HT-29 (cell line): ENCODE measurements at regions not wholly inside any gene's neighbourhood (a gene's known extent, or its start where the extent isn't known, plus 50 kb on each side); places are given as distances from the start of the nearest gene placed in this dataset.

Experiments used
- DNase-seq: peaks from one replicate; pipeline ENCODE4 v3.0.0-alpha.2; 2015; ENCODE audit warnings: low spot score

DNA sequence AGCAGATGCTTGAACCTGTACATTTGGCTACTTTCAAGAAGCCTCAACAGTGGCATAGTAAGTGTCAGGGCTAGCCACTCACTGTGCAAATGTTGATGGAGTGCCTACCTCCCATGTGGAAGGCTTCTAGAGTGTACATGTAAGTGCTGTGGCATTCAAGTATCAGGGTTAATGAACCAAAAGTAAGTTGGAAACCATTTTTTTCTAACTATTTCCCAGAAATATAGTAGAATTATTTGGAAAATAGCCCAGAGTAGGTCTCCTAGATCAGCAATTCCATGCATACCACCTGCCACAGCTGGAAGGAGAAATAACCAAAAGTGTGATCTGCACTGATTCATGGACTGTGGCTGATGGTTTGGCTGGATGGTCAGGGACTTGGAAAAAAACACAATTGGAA, 53.3 kb downstream of the FOXD1 start:
- DNase-seq, result no peak

DNA sequence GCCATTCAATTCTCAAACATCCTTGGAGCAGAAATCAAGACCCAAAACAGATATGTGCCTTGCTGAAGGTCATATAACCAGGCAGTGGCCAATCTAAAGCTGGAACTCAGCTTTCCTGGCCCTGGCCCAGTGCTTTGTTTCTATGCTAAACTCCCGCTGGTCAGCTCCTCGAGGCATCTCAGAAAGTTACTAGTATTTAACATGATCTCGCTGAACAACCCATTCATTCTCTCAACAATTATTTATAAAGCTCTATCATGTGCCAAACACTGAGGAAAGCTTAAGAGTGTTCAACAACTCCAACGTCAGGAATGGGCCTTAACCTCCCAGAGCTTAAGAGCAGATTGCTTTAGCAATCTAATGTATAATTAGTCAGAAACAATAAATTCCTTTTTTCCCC, 54.0 kb downstream of the FOXD1 start:
- DNase-seq, result no peak

DNA sequence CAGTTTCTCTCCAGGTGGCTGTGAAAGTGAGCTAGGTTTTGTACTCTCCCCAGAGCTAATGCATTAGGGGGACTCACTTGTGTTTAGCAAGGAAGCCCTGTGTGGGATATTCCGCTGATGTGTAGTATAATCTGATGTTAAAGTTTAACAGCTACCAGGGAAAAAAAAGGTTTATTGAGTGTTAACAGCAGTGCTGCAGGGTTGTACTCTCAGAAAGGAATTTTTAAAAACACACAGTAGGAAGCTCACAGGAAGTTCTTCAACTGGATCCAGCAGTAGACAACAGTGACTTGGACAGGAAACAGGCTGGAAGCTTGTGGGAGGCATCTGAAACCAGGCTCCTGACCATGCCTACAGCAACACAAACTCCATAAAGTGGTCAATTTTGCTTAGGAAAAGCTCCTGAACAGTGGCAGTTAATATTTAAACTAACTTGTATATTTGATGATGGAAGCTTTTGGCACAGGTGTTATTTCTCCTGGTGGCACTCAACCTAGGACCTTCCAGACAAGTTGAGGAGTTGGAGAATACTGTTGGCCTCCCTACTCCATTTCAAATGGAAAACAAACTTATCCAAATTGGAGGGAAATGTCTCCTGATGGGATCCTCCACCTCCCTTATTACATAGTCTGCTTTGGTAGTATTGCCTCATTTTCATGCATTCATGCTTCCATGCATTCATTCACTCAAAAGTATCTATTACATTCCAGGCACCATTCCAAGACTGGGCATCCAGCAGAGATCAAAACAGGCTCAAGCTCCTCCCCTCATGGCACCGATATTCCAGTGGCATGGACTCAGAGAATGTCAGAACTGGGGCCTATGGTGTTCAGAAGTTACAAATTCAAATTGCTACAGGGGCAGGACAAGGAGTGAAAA, 54.7 kb downstream of the FOXD1 start:
- no peak for DNase-seq

DNA sequence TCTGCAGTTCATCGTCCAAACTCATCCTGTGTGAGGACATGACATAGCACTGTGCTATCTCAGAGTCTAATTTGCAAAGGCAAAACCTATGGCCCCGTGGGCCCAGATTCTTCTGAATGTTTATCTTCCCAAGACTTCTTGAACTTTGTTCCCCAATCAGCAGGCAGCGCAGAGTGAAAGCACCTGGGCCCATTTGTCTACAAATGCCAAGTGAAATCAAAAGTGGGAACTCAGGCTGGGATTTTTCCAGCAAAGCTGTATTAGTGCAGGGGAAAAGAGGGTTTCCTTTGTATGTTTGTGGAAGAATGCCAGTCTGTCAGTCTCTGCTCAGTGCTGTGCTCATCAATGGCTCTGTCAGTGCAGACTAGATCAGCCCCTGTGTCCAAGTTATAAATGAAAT, 55.8 kb downstream of the FOXD1 start:
- no peak for DNase-seq

DNA sequence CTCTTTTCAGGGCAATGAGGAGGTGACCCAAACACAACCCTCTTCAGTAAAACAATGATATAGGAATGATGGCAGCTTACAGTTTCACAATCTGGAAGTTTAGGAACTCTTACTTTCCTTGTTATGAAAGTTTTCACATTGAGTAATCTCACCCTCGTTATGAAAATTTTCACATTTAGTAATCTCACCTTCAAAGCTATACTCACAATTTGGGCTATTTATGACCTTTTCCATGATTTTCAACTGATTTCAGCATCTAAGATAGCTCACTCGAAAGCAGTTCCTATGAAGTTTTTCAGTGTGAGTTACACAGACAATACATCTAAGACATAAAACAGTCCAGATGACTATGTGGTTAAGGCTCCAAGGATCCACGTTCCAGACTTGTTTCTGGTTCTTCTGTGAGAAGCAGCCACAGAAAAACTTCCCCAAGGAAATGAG, 57.1 kb downstream of the FOXD1 start:
- DNase-seq, result no peak

DNA sequence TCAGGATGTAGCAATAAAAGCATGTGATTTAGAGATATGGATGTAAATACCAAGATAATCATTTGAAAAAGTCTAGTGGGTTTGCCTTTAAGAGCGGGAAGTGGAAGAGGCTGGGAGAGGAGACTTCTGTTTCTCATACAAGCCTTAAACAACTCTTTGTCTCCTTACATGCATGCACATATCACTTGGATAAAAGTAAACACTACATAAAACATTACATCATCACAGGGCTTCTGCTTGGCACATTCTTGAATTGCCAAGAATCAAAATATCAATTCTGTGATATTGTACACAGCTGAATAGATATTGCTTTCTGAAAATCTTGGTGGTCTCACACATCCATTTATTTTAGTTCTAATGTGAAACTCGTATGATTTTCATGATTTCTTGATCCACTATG, 57.6 kb downstream of the FOXD1 start:
- DNase-seq, result no peak

DNA sequence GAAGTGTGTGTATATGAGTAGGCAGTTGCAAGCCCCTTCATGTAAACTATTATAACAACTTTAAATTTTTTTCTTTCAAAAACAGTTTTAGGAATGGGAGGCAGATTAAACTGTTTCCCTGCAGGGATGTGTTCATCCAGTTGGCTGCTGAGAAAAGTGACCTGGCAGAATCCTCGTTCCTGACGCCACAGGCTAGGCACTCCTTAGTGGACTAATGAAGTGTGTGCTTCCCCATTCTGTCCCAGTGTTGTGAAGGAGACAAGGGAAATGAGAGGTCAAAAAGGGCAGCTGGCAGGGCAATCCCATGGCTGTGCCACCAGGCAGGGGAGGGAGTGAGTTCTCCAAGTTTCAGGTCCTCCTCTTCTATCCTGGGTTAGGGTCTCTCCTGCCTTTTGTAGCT, 59.8 kb downstream of the FOXD1 start:
- DNase-seq, result no peak

DNA sequence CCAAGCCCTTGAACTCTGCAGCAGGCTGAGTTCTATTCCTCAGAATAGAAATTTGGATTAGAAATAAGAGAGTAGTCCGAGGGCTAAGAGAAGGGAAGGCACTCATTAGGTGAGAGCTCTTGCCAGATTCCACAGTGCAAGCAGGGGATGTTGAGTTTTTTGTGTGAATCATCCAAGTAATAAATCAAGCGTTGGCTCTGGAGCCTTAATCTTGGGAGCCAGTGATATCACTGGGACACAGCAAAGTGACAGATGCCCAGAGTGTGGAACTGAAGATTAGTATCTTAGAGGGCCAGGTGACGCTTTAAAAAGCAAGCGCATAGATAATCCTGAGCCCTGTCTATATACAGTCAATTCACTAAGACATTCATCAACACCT, 60.3 kb downstream of the FOXD1 start:
- DNase-seq, result no peak

DNA sequence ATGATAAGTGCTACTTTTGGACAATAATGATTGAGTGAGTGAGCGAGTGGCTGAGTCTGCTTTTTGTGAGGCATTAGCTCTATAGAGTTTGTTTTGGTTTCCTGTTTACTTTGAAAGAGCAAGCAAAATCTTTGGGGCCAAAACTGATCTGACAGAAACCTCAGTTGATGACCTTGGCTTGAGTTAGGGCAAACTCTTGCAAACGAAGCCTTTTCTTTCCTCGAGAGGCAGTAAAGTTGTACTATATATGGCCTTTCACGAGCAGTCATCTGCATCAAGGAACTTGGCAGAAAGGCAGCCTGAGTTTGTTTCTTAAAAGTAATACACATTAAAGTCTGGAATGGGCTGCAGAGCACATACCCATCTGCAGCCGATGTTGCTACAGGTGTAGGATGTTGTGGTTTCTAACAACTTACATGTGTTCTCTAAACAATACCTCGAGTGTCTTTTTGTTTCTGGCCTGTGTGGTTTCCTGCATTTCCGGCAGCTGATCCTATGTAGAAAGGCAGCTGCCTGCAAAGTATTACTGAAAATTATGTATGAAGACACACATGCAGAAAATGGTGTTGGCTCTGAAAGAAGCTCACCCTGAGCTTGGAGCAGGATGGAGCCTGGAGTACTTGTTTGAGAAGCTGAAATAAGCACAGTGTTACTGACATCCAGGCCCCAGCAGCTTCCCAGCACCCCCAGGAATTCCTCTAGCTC, 60.8 kb downstream of the FOXD1 start:
- no peak for DNase-seq

DNA sequence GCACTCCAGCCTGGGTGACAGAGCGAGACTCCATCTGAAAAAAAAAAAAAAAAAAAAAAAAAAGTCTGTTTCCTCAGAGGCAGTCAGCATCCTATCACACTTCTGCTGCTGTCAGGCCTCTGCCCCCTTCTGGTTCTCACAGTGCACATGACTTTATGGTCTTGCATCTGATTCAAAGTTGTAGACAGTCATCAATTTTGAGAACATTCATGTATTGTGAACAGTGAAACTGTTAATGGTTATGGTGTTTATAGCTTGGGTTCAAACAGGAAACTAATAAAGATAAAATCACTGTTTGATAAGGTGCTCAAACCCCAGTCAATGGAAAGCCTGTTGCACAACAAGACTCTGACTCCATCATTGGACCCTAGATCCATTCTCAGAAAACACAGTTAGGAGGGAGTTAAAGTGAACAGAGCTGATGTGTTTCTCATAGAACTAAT, 61.4 kb downstream of the FOXD1 start:
- no peak for DNase-seq

DNA sequence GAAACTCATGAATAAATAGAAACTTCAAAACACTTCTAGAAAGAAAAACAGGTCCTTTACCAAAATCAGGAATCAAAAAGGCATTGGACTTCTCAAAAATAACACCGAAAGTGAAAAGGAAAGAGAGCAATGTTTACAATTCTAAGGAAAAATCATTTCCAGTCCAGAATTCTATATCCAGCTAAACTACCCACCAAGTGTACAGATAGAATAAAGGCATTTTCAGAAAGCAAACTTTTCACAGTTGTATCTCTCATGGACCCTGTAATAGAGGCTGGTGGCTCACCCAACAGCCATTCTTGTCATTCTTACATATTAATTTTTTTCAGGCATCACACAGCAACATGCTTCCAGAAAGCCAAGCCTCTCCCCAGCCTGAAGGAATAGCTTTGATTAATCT, 63.7 kb downstream of the FOXD1 start:
- no peak for DNase-seq

DNA sequence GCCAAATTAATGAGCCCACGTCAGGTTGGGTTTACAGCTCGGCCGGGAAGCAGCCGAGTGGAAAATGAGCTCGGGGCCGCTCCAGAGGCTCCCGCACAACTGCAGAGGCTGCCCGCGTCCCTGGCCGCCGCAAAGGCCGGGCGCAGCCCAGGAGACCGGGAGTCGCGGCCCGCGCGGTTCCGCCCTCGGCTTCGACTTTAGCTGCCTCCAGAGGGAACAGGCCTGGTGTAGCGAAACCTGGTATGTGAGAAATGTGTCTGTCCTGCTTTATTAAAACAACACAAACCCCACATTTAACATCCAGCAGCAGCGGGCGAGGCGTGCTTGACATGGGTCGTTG, 66.2 kb downstream of the FOXD1 start:
- DNase-seq, result no peak

DNA sequence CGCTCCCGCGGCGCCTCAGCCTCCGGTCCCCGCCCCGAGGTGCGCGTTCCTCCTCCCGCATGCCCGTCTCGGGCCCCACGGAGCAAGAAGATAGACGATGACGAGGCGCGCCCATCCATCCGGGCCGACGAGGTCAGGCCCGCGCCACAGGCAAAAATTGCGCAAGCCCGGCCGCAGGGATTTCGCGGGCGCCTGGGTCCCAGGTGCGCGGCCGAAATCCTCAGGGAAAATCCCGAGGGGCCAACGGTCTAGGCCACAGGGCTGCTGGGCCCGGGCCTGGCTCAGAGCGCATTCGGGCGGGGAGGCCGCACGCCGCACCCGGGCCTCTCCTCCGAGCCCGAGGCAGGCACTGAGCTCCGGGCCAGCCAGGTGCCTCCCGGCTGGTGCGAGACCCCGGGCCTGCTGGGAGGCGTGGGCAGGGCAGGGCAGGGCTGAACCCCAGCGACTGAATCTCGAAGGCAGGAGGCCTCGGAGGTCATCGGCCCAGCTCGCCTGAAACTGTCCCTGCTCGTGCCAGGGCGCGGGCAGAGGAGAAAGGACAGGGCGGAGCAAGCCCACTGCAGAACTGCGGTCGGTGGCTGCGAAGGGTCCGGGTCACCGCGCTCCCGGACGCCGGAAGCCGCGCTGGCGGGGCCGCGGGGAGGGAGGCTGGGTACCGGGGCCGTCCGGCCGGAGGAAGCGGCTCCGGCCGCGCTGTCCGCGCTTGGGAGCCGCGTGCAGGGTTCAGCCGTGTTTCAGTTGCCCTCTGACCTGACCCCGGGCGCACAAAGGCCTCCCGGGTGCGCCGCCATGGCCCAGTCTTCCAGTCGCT, 66.8 kb downstream of the FOXD1 start:
- DNase-seq, result no peak

DNA sequence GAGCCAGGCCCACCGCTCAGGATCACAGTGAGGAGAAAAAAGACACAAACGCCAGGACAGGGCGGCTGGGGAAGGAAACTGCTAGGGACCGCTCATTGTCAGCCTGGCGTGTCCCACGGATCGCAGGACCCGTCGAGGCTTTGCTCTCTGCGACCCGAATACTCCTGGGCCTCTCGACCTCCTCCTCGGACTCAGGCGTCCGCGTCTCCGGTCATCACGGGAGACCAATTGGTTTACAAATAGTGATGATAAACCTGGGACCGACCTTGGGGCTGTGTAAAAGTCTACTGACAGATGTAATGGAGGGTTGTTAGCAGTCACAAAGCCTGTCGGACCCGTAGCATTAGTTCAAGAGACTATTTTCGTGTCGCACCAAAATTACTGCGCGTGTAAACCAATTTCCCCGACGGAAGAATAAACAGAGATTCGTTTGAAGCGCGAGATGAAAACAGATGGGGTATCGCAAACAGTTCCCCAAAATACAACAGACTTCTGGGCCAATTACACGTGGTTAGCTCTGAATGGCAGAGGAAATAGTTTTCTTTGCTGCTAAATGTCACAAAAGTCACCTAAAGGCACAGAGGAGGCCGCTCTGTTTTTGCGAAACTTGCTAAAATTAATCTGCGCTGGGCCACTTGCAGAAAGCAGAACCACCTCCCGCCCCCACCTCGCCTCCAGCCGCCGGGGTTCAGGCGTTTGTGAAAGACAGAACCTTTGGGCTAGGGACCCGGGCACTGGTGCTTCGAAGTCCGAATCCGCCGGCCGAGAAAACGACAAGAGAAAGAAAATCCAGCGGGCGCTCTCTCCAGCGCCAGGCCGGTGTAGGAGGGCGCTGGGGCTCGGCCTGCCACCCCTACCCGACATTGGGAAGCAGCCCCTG, 67.6 kb downstream of the FOXD1 start:
- DNase-seq, result no peak

DNA sequence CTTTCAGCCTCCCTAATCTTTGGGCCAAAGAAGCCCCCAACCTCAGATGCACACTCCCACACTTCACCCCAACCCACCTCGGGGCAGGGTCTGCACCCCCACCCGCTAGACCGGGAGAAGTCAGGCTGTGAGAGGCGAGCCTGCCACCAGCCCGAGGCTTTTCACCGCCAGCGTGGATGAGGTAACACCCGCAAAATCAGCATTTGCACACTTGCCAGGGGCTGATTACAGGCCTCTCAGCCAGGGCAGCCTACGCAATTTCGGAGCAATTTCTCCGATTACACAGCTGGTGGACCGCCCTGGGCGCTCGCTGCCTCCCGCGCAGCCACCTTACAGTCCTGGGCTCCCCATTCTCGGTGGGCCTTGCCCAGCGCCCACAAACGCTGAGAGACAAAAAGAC, 68.5 kb downstream of the FOXD1 start:
- no peak for DNase-seq

DNA sequence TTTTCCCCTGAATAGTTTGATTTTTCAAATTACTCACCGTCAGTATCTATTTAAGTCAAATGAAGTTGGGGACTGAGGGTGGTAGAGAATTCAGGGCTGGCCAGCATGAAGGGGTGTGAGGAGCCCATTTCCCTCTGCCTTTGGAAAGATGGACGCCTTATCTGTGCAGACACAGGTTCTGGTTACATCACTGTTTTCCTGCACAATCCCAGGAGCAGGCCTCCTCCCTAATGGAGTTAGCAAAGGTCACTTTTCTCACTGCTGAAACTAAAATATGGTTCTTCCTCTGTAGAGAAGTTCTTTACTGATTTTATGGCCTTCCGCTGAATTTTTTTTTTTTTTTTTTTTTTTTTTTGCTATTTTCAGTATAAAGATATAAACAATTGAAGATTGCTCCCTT, 69.1 kb downstream of the FOXD1 start:
- no peak for DNase-seq

DNA sequence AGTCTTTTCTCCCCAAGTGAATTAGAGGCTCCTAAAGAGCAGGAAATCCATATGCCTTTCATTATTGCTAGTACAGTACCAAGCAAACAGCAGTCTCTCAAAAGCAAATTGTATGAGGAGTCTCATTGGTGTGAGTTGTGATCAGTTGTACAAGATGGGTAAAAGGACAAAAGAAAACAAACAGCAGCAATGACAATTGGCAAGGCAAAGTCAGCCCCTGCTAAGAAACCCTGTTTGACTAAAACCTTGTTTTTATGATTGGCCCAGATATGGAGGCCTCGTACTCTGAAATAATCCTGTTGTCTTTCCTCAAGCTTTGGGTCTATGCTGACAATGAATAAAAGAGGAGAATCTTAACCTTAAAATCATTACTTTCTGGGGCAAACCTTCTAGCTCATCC, 69.8 kb downstream of the FOXD1 start:
- DNase-seq, result no peak

DNA sequence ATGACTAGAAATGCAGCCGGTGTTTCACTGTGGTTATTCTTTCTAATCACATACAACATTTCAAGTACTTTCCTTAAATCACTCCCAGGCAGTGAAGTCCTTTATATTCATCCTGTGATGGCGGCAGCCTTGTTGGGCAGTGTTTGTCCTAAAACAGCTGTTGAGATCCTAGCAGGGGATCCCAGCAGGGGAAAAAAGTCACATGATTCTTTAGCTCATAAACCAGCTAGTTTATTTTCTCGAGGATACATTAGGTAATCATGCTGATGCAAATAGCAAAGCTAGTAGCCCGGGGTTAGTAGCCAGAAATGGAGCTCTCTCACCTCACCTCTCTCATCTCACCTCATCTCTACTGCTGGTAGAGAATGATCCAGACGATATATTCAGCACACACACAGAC, 70.5 kb downstream of the FOXD1 start:
- DNase-seq, result no peak

DNA sequence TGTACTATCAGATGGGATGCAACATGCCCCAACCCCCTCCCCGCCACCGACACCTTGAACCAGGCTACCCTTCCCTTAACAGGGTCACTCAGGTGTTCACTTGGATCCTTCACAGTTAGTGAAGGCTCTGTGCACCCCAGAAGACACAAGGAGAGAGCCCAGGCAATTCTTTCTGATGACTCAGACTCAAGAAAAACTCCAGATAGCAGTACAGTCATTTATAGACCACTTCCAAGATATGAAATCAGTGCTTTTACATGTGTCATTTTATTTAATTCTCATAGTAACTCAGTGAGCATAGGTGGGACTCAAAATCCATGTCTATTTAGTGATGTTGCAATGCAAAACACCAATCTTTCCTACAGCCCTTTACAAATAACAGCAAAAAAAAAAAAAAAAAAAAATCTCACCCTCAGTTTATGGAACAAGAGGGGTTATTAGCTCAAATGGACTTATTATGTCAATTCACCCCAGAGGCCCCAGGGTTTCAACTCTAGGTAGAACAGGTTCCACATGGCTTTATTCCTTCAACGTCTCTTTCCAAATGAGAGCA, 71.9 kb downstream of the FOXD1 start:
- DNase-seq, result no peak

DNA sequence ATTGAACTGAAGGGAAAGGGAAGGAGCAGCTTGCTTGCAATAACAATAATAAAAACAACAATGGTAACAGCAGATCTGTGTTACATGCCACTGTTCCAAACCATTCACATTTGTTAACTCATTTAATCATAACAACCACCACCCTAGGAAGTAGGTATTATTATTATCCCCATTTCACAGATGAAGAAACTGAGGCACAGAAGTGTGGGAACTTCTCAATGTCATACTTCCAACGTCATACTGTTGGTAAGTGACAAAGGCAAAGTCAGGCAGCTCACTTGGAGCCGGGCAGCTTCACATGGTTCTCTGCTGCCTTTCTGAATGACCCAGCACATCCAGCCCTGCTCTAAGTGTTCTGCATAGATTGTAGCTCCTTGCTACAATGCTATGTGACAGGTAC, 72.6 kb downstream of the FOXD1 start:
- DNase-seq, result no peak

DNA sequence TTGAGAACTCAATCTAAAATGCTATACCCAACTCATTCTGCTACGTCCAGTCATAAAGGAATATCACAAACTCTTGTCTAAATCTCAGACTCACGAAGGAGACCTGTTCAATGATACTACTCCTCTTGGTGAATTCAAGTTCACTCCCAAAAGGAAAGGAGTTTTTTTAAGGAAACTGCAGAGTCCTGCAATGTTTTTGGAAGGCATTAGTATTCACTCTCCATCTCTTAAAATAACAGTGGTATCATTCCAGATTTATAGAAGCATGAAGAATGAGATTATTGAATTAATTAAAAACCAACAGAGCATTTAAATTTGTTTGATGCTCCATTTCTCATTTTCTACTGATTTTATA, 73.4 kb downstream of the FOXD1 start:
- no peak for DNase-seq
